Neutrophil (primary cell): ENCODE measurements at regions not wholly inside any gene's neighbourhood (a gene's known extent, or its start where the extent isn't known, plus 50 kb on each side); places are given as distances from the start of the nearest gene placed in this dataset.

Experiments
- H3K27ac ChIP-seq: fragments of 200-600 bp; sonication (generic); 2 replicates; pipeline ENCODE4 v1.5.1; 2016; ENCODE audit warnings: mild to moderate bottlenecking, moderate library complexity
- H3K27me3 ChIP-seq: fragments of 200-600 bp; sonication (generic); 2 replicates; pipeline ENCODE4 v1.6.0; 2016; ENCODE audit warnings: mild to moderate bottlenecking
- H3K36me3 ChIP-seq: fragments of 200-600 bp; sonication (generic); 2 replicates; pipeline ENCODE4 v1.5.1; 2017
- H3K4me1 ChIP-seq, 2 experiments: fragments of 200-600 bp in 1 of 2; sonication (generic) in 1 of 2; 1 replicate in 1 of 2; 2 replicates in 1 of 2; pipeline versions ENCODE4 v1.5.1 to v1.6.1; 2013 to 2016; ENCODE audit warnings: low read depth in 1 of 2, low read length in 1 of 2, mild to moderate bottlenecking in 1 of 2, moderate library complexity in 1 of 2; ENCODE audit not compliant: control insufficient read depth in 1 of 2, insufficient read depth in 1 of 2
- H3K4me3 ChIP-seq, 2 experiments: fragments of 200-600 bp in 1 of 2; sonication (generic) in 1 of 2; 1 replicate in 1 of 2; 2 replicates in 1 of 2; pipeline ENCODE4 v1.5.1; 2013 to 2016; ENCODE audit warnings: low read depth in 1 of 2, low read length in 1 of 2, mild to moderate bottlenecking in 1 of 2, moderate library complexity in 1 of 2
- H3K9me3 ChIP-seq: fragments of 200-600 bp; sonication (generic); 2 replicates; pipeline ENCODE4 v1.5.1; 2016
- CTCF ChIP-seq: fragments of 200-600 bp; sonication (generic); IDR thresholded peaks from 2 replicates; pipeline ENCODE4 v1.5.1; 2016; ENCODE audit warnings: antibody characterized with exemption

- Histone ChIP-seq H3K36me3 (no peaks in the 10 kb centered on the region), H3K4me3 (no peak overlapping the region), H3K4me1 (no peaks in the 10 kb centered on the region), H3K27me3 (no peaks in the 10 kb centered on the region), H3K27ac (no peak overlapping the region), H3K9me3 (no peaks in the 10 kb centered on the region)
- TF ChIP-seq CTCF = no peak
Observed at GRCh38 chr12:77682488-77682887, 148.2 kb upstream of the NAV3 start.

GRCh38 chr12:77681726-77682125 is 149.0 kb upstream of the NAV3 start:
- Histone ChIP-seq H3K27ac (no peak overlapping the region), H3K36me3 (no peaks in the 10 kb centered on the region), H3K9me3 (no peaks in the 10 kb centered on the region), H3K27me3 (no peaks in the 10 kb centered on the region), H3K4me3 (no peak overlapping the region), H3K4me1 (no peaks in the 10 kb centered on the region)
- no peak for TF ChIP-seq CTCF

GRCh38 chr12:77679686-77680085 is 151.0 kb upstream of the NAV3 start:
- Histone ChIP-seq H3K9me3 (no peaks in the 10 kb centered on the region), H3K4me3 (no peak overlapping the region), H3K4me1 (no peaks in the 10 kb centered on the region), H3K27ac (no peak overlapping the region), H3K27me3 (no peaks in the 10 kb centered on the region), H3K36me3 (no peaks in the 10 kb centered on the region)
- no peak for TF ChIP-seq CTCF

- Histone ChIP-seq H3K4me3 (no peak overlapping the region), H3K9me3 (no peaks in the 10 kb centered on the region), H3K27me3 (no peaks in the 10 kb centered on the region), H3K36me3 (no peaks in the 10 kb centered on the region), H3K27ac (no peak overlapping the region), H3K4me1 (no peaks in the 10 kb centered on the region)
- TF ChIP-seq CTCF = no peak
Observed at GRCh38 chr12:77678621-77679020, 152.1 kb upstream of the NAV3 start.

- no peak overlapping the region for H3K4me3 ChIP-seq
Observed at GRCh38 chr12:77667101-77667500, 163.6 kb upstream of the NAV3 start.

More at GRCh38 chr12:77667101-77667500, 163.6 kb upstream of the NAV3 start:
- Histone ChIP-seq H3K36me3 (no peaks in the 10 kb centered on the region), H3K27ac (no peak overlapping the region), H3K27me3 (no peaks in the 10 kb centered on the region), H3K4me1 (no peaks in the 10 kb centered on the region), H3K9me3 (no peaks in the 10 kb centered on the region)
- TF ChIP-seq CTCF = no peak
